ENCODE measurements at regions not wholly inside any gene's neighbourhood (a gene's known extent, or its start where the extent isn't known, plus 50 kb on each side); places are given as distances from the start of the nearest gene placed in this dataset.

DNA sequence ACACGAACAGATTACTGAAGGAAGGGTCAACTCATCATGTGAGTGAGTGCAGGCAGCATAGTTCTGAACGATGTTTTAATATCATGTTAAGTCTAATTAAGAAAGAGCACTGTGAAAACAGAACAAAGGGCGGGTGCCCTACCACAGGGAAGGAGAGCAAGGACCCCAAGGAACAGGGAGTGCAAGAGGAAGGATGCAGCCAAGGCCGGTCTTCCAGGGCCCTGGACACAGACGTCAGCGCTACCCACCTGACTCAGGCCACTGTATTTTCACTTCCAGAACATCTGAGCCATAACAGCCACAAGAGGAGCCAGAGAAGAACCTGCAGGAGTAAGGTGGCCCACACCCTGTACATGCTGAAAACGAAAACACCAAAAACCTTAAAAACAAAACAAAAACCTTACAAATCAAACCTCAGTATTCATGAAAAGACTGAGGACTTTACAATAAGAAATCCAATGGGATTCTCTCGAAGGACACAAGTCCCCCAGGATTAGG is 506.1 kb upstream of the AKR1E2 start:
- Mint-ChIP-seq H3K4me1 (ENCODE audit: unreplicated experiment) (peaks cover 32% of the 10 kb centered on the region), H3K4me3 (ENCODE audit: unreplicated experiment) (no peak overlapping the region), H3K36me3 (ENCODE audit: unreplicated experiment) (no peaks in the 10 kb centered on the region), H3K27me3 (ENCODE audit: unreplicated experiment) (no peaks in the 10 kb centered on the region), H3K9me3 (ENCODE audit: unreplicated experiment) (no peaks in the 10 kb centered on the region), H3K27ac (ENCODE audit: unreplicated experiment) (no peak overlapping the region)
- no peak for DNase-seq (ENCODE audit: extremely low spot score, unreplicated experiment)
- no peak for TF ChIP-seq CTCF (IDR thresholded peaks at IDR 0.05)

- Mint-ChIP-seq H3K36me3 (ENCODE audit: unreplicated experiment) (no peaks in the 10 kb centered on the region), H3K27me3 (ENCODE audit: unreplicated experiment) (no peaks in the 10 kb centered on the region), H3K4me3 (ENCODE audit: unreplicated experiment) (peak overlapping the region; percentile 16), H3K27ac (ENCODE audit: unreplicated experiment) (peak overlapping the region; percentile 79), H3K4me1 (ENCODE audit: unreplicated experiment) (peaks cover 34% of the 10 kb centered on the region), H3K9me3 (ENCODE audit: unreplicated experiment) (no peaks in the 10 kb centered on the region)
- no peak for DNase-seq (ENCODE audit: extremely low spot score, unreplicated experiment)
- peak; percentile 39 for TF ChIP-seq CTCF (IDR thresholded peaks at IDR 0.05)
These were observed 509.7 kb upstream of the AKR1E2 start for GRCh38 chr10:4316161-4316810.

- H3K27me3 Mint-ChIP-seq (ENCODE audit: unreplicated experiment): no peaks in the 10 kb centered on the region
- TF ChIP-seq CTCF (IDR thresholded peaks at IDR 0.05): no peak
- no peak for DNase-seq (ENCODE audit: extremely low spot score, unreplicated experiment)
- H3K4me1 Mint-ChIP-seq (ENCODE audit: unreplicated experiment): peaks cover 38% of the 10 kb centered on the region
- H3K9me3 Mint-ChIP-seq (ENCODE audit: unreplicated experiment): no peaks in the 10 kb centered on the region
- H3K36me3 Mint-ChIP-seq (ENCODE audit: unreplicated experiment): no peaks in the 10 kb centered on the region
- peak overlapping the region; percentile 79 for H3K27ac Mint-ChIP-seq (ENCODE audit: unreplicated experiment)
- no peak overlapping the region for H3K4me3 Mint-ChIP-seq (ENCODE audit: unreplicated experiment)
These were observed 510.5 kb upstream of the AKR1E2 start for GRCh38 chr10:4315551-4315950.

- Mint-ChIP-seq H3K36me3 (ENCODE audit: unreplicated experiment) (peaks cover 3% of the 10 kb centered on the region), H3K27me3 (ENCODE audit: unreplicated experiment) (no peaks in the 10 kb centered on the region), H3K4me3 (ENCODE audit: unreplicated experiment) (no peak overlapping the region), H3K4me1 (ENCODE audit: unreplicated experiment) (peaks cover 38% of the 10 kb centered on the region), H3K27ac (ENCODE audit: unreplicated experiment) (no peak overlapping the region), H3K9me3 (ENCODE audit: unreplicated experiment) (no peaks in the 10 kb centered on the region)
- DNase-seq (ENCODE audit: extremely low spot score, unreplicated experiment): no peak
- no peak for TF ChIP-seq CTCF (IDR thresholded peaks at IDR 0.05)
These were observed 513.0 kb upstream of the AKR1E2 start for GRCh38 chr10:4313051-4313450.

GRCh38 chr10:4312051-4312835 is 513.8 kb upstream of the AKR1E2 start:
- Mint-ChIP-seq H3K9me3 (ENCODE audit: unreplicated experiment) (no peaks in the 10 kb centered on the region), H3K4me1 (ENCODE audit: unreplicated experiment) (peaks cover 39% of the 10 kb centered on the region), H3K27me3 (ENCODE audit: unreplicated experiment) (no peaks in the 10 kb centered on the region), H3K27ac (ENCODE audit: unreplicated experiment) (peak overlapping the region; percentile 64), H3K4me3 (ENCODE audit: unreplicated experiment) (no peak overlapping the region), H3K36me3 (ENCODE audit: unreplicated experiment) (peaks cover 3% of the 10 kb centered on the region)
- no peak for DNase-seq (ENCODE audit: extremely low spot score, unreplicated experiment)
- TF ChIP-seq CTCF (IDR thresholded peaks at IDR 0.05): no peak

Data from osteocyte (in vitro differentiated cells).